ENCODE measurements at regions not wholly inside any gene's neighbourhood (a gene's known extent, or its start where the extent isn't known, plus 50 kb on each side); places are given as distances from the start of the nearest gene placed in this dataset.
A peak's percentile ranks its signal among the peaks of the same experiment; 100 is the strongest.

- no peak for DNase-seq (ENCODE audit: extremely low spot score, unreplicated experiment)
These were observed 149.1 kb upstream of the KLF4 start for GRCh38 chr9:107638521-107639310.

GRCh38 chr9:107637421-107638420 is 148.2 kb upstream of the KLF4 start:
- Mint-ChIP-seq H3K36me3 (ENCODE audit: unreplicated experiment) (no peaks in the 10 kb centered on the region), H3K27ac (ENCODE audit: unreplicated experiment) (peak overlapping the region; percentile 100), H3K9me3 (ENCODE audit: unreplicated experiment) (no peaks in the 10 kb centered on the region), H3K4me1 (ENCODE audit: unreplicated experiment) (peaks cover 41% of the 10 kb centered on the region), H3K4me3 (ENCODE audit: unreplicated experiment) (peak overlapping the region; percentile 88), H3K27me3 (ENCODE audit: unreplicated experiment) (no peaks in the 10 kb centered on the region)
- DNase-seq (ENCODE audit: extremely low spot score, unreplicated experiment): peak; percentile 96
- TF ChIP-seq CTCF (IDR thresholded peaks at IDR 0.05): peak; percentile 38

More at GRCh38 chr9:107638521-107639310, 149.1 kb upstream of the KLF4 start:
- Mint-ChIP-seq H3K4me3 (ENCODE audit: unreplicated experiment) (peak overlapping the region; percentile 88), H3K27me3 (ENCODE audit: unreplicated experiment) (no peaks in the 10 kb centered on the region), H3K27ac (ENCODE audit: unreplicated experiment) (peak overlapping the region; percentile 100), H3K4me1 (ENCODE audit: unreplicated experiment) (peaks cover 41% of the 10 kb centered on the region), H3K36me3 (ENCODE audit: unreplicated experiment) (no peaks in the 10 kb centered on the region), H3K9me3 (ENCODE audit: unreplicated experiment) (no peaks in the 10 kb centered on the region)
- TF ChIP-seq CTCF (IDR thresholded peaks at IDR 0.05): no peak

GRCh38 chr9:107636571-107637381 is 147.2 kb upstream of the KLF4 start:
- TF ChIP-seq CTCF (IDR thresholded peaks at IDR 0.05): no peak
- peaks cover 41% of the 10 kb centered on the region for H3K4me1 Mint-ChIP-seq (ENCODE audit: unreplicated experiment)
- DNase-seq (ENCODE audit: extremely low spot score, unreplicated experiment): no peak
- H3K27me3 Mint-ChIP-seq (ENCODE audit: unreplicated experiment): no peaks in the 10 kb centered on the region
- H3K9me3 Mint-ChIP-seq (ENCODE audit: unreplicated experiment): no peaks in the 10 kb centered on the region
- peak overlapping the region; percentile 19 for H3K4me3 Mint-ChIP-seq (ENCODE audit: unreplicated experiment)
- peak overlapping the region; percentile 100 for H3K27ac Mint-ChIP-seq (ENCODE audit: unreplicated experiment)
- H3K36me3 Mint-ChIP-seq (ENCODE audit: unreplicated experiment): no peaks in the 10 kb centered on the region

- no peak for DNase-seq (ENCODE audit: extremely low spot score, unreplicated experiment)
- no peak for TF ChIP-seq CTCF (IDR thresholded peaks at IDR 0.05)
- no peaks in the 10 kb centered on the region for H3K9me3 Mint-ChIP-seq (ENCODE audit: unreplicated experiment)
- H3K36me3 Mint-ChIP-seq (ENCODE audit: unreplicated experiment): no peaks in the 10 kb centered on the region
- no peaks in the 10 kb centered on the region for H3K27me3 Mint-ChIP-seq (ENCODE audit: unreplicated experiment)
- no peak overlapping the region for H3K4me3 Mint-ChIP-seq (ENCODE audit: unreplicated experiment)
- peak overlapping the region; percentile 100 for H3K27ac Mint-ChIP-seq (ENCODE audit: unreplicated experiment)
- H3K4me1 Mint-ChIP-seq (ENCODE audit: unreplicated experiment): peaks cover 41% of the 10 kb centered on the region
These were observed 146.2 kb upstream of the KLF4 start for GRCh38 chr9:107635803-107636174.

All from osteocyte (in vitro differentiated cells).